Cardiac muscle cell (in vitro differentiated cells and primary cell): ENCODE measurements at regions not wholly inside any gene's neighbourhood (a gene's known extent, or its start where the extent isn't known, plus 50 kb on each side); places are given as distances from the start of the nearest gene placed in this dataset.

Source experiments
- DNase-seq, 2 donors: peaks; one replicate each; pipeline versions ENCODE4 v3.0.0 to v3.0.0-alpha.2; 2010 to 2017; ENCODE audit warnings: low read depth in 1 of 2, low spot score in 1 of 2
- H3K27ac ChIP-seq: fragments of 200-600 bp; sonication (generic); 2 replicates; pipeline ENCODE4 v1.5.1; 2016
- H3K27me3 ChIP-seq: fragments of 200-600 bp; sonication (generic); 2 replicates; pipeline ENCODE4 v1.6.0; 2016; ENCODE audit warnings: control low read depth
- H3K36me3 ChIP-seq: fragments of 200-600 bp; sonication (generic); 2 replicates; pipeline ENCODE4 v1.5.1; 2016; ENCODE audit warnings: control low read depth
- H3K4me1 ChIP-seq: fragments of 200-600 bp; sonication (generic); 2 replicates; pipeline ENCODE4 v1.8.1; 2017; ENCODE audit warnings: low read depth, mild to moderate bottlenecking, mixed run types
- H3K4me3 ChIP-seq: fragments of 200-600 bp; sonication (generic); 2 replicates; pipeline ENCODE4 v1.5.1; 2016; ENCODE audit warnings: mild to moderate bottlenecking
- H3K9me3 ChIP-seq: fragments of 200-600 bp; sonication (generic); 2 replicates; pipeline ENCODE4 v1.5.1; 2017; ENCODE audit warnings: low read depth, mild to moderate bottlenecking, control low read depth
- CTCF ChIP-seq: IDR thresholded peaks from 2 replicates; pipeline ENCODE4 v1.5.1; 2012; ENCODE audit warnings: low read depth, mild to moderate bottlenecking, low read length

DNA sequence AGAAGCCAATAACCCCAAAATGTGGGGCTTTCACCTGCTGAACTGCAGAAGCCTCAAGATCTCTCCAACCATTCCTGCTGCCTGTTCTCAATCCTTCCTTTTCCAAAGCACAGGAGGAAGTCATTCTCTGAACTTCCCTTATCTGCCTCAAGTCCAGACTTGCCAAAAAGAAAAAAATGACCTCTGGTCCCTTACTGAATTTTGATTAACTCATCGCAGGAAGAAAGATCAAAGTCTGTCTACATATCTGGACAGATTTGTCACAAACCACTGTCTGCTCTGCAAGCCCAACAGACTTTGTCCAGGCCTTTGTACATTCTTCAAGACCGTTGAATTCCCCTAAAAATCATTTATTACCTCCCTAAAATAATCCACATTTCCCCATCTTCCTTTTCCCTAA lies 126.5 kb upstream of the NBEA start:
- H3K4me3 ChIP-seq: no peak overlapping the region
- no peaks in the 10 kb centered on the region for H3K9me3 ChIP-seq
- no peaks in the 10 kb centered on the region for H3K36me3 ChIP-seq
- TF ChIP-seq CTCF: no peak
- no peaks in the 10 kb centered on the region for H3K27me3 ChIP-seq
- no peak for DNase-seq
- no peaks in the 10 kb centered on the region for H3K4me1 ChIP-seq
- H3K27ac ChIP-seq: no peak overlapping the region

DNA sequence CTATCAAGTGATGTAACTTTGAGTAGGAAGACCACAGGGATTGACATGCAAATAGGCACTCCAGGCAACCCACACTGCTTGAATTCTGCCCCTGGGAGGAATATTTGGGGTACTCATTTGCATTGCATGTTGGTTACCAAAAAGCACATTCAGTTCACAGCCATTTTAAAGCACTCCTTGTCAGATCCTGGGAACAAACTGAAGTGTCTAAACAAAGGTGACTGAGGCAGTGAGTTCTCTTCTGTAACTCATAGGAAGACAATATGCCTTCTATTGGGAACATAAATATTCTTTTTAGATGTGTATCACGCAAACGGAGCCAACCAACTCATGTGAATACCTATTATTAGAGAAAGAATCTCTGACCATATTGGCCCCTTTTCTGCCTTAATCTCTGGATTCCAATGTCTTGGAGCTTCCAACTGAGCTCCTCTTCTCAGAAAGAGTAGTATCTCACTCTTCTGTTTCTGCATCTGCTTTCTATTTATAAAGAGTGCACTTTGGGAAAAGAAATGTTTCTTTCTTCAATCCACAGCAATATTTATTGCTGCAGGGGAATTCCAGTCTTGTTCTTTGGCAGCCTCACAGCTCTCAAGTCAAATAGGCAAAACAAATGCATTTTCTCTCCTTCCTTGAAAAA lies 125.7 kb upstream of the NBEA start:
- no peak overlapping the region for H3K27ac ChIP-seq
- no peak for TF ChIP-seq CTCF
- no peaks in the 10 kb centered on the region for H3K4me1 ChIP-seq
- H3K4me3 ChIP-seq: no peak overlapping the region
- H3K27me3 ChIP-seq: no peaks in the 10 kb centered on the region
- DNase-seq: peak in 1 of 2 donors; percentile 5
- H3K36me3 ChIP-seq: no peaks in the 10 kb centered on the region
- no peaks in the 10 kb centered on the region for H3K9me3 ChIP-seq

DNA sequence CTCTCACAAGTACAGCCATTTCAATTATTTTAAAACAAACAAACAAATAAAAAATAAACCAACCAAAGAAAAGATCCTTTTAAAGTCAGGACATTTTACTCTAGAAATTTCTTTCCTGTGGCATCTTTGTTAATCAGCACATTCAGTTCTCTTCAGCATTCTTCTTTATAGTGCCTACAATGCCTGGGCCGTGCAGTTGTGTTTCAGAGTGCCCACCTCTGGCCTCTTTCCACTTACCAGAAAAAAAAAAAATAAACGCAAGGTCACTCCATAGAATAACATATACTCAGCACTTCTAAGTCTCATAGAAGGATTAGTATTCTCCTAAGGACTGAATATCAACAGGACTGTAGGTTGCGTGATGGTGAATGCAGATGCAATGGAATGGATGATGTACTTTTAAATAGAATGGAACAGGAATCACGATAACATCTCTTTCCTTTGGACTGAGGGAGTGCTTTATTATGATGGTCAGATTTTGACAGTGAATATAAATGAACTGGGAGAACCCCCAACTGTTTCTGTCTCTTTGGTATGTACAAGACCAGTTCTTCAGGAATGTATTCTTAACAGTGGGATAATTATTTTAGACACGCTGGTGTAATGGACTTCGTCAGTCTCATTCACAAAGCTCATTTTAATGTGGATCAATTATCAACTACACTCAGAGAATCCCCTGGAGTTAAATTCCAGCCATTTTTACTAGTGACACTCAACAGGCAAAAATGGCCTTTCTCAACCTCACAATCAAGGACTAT lies 125.0 kb upstream of the NBEA start:
- no peak for DNase-seq
- H3K9me3 ChIP-seq: no peaks in the 10 kb centered on the region
- no peak overlapping the region for H3K4me3 ChIP-seq
- no peaks in the 10 kb centered on the region for H3K4me1 ChIP-seq
- H3K27ac ChIP-seq: no peak overlapping the region
- TF ChIP-seq CTCF: no peak
- no peaks in the 10 kb centered on the region for H3K27me3 ChIP-seq
- no peaks in the 10 kb centered on the region for H3K36me3 ChIP-seq

GRCh38 chr13:34822650-34823049 lies 119.4 kb upstream of the NBEA start:
- Histone ChIP-seq H3K36me3 (no peaks in the 10 kb centered on the region), H3K27ac (no peak overlapping the region), H3K27me3 (no peaks in the 10 kb centered on the region), H3K4me1 (no peaks in the 10 kb centered on the region), H3K9me3 (no peaks in the 10 kb centered on the region), H3K4me3 (no peak overlapping the region)
- DNase-seq: no peak
- TF ChIP-seq CTCF: no peak

GRCh38 chr13:34826432-34826831 lies 115.6 kb upstream of the NBEA start:
- Histone ChIP-seq H3K36me3 (no peaks in the 10 kb centered on the region), H3K4me1 (no peaks in the 10 kb centered on the region), H3K9me3 (no peaks in the 10 kb centered on the region), H3K27me3 (no peaks in the 10 kb centered on the region), H3K4me3 (no peak overlapping the region), H3K27ac (no peak overlapping the region)
- no peak for TF ChIP-seq CTCF
- no peak for DNase-seq
